ENCODE measurements at regions not wholly inside any gene's neighbourhood (a gene's known extent, or its start where the extent isn't known, plus 50 kb on each side); places are given as distances from the start of the nearest gene placed in this dataset.

GRCh38 chr4:136831553-136831952 is 700.7 kb downstream of the PCDH18 start:
- TF ChIP-seq CTCF (IDR thresholded peaks at IDR 0.05; ENCODE audit: insufficient read depth, low read length, poor library complexity, severe bottlenecking) (no peak), EZH2phosphoT487 (conservative IDR thresholded peaks at IDR 0.05; ENCODE audit: low read length) (no peak)

Measured in SU-DHL-6 (cell line).